ENCODE measurements at regions not wholly inside any gene's neighbourhood (a gene's known extent, or its start where the extent isn't known, plus 50 kb on each side); places are given as distances from the start of the nearest gene placed in this dataset.

GRCh38 chr9:19940811-19941535 is 152.1 kb upstream of the SLC24A2 start:
- TF ChIP-seq CTCF (conservative IDR thresholded peaks at IDR 0.05; ENCODE audit: control insufficient read depth, insufficient read depth, low read depth, low read length) = no peak
- peak; percentile 35 for DNase-seq (ENCODE audit: low read depth)
- no peak overlapping the region for H3K4me3 ChIP-seq (ENCODE audit: control insufficient read depth, low read depth, low read length)

- no peak for TF ChIP-seq CTCF (conservative IDR thresholded peaks at IDR 0.05; ENCODE audit: control insufficient read depth, insufficient read depth, low read depth, low read length)
- DNase-seq (ENCODE audit: low read depth) = no peak
- H3K4me3 ChIP-seq (ENCODE audit: control insufficient read depth, low read depth, low read length) = no peak overlapping the region
Observed at GRCh38 chr9:19939734-19940278, 151.0 kb upstream of the SLC24A2 start.

GRCh38 chr9:19938990-19939733 is 150.3 kb upstream of the SLC24A2 start:
- peak; percentile 15 for DNase-seq (ENCODE audit: low read depth)
- TF ChIP-seq CTCF (conservative IDR thresholded peaks at IDR 0.05; ENCODE audit: control insufficient read depth, insufficient read depth, low read depth, low read length) = no peak
- no peak overlapping the region for H3K4me3 ChIP-seq (ENCODE audit: control insufficient read depth, low read depth, low read length)

GRCh38 chr9:19937121-19937520 is 148.3 kb upstream of the SLC24A2 start:
- no peak overlapping the region for H3K4me3 ChIP-seq (ENCODE audit: control insufficient read depth, low read depth, low read length)
- no peak for DNase-seq (ENCODE audit: low read depth)
- no peak for TF ChIP-seq CTCF (conservative IDR thresholded peaks at IDR 0.05; ENCODE audit: control insufficient read depth, insufficient read depth, low read depth, low read length)

- no peak for TF ChIP-seq CTCF (conservative IDR thresholded peaks at IDR 0.05; ENCODE audit: control insufficient read depth, insufficient read depth, low read depth, low read length)
- no peak overlapping the region for H3K4me3 ChIP-seq (ENCODE audit: control insufficient read depth, low read depth, low read length)
- no peak for DNase-seq (ENCODE audit: low read depth)
Observed at GRCh38 chr9:19936598-19936997, 147.8 kb upstream of the SLC24A2 start.

- no peak for DNase-seq (ENCODE audit: low read depth)
- TF ChIP-seq CTCF (conservative IDR thresholded peaks at IDR 0.05; ENCODE audit: control insufficient read depth, insufficient read depth, low read depth, low read length) = no peak
- no peak overlapping the region for H3K4me3 ChIP-seq (ENCODE audit: control insufficient read depth, low read depth, low read length)
Observed at GRCh38 chr9:19935422-19935821, 146.6 kb upstream of the SLC24A2 start.
